Hindlimb muscle (tissue), 1 donor: ENCODE measurements at regions not wholly inside any gene's neighbourhood (a gene's known extent, or its start where the extent isn't known, plus 50 kb on each side); places are given as distances from the start of the nearest gene placed in this dataset.

ENCODE experiments used
- DNase-seq: peaks from one replicate; pipeline ENCODE4 v3.0.0-alpha.2; 2013

- peak; percentile 61 for DNase-seq
These were observed 77.6 kb downstream of the PCDH1 start for GRCh38 chr5:141800617-141801016.

GRCh38 chr5:141799507-141800167 lies 78.6 kb downstream of the PCDH1 start:
- no peak for DNase-seq

GRCh38 chr5:141797425-141797824 lies 80.8 kb downstream of the PCDH1 start:
- DNase-seq: no peak

GRCh38 chr5:141795421-141795820 lies 82.8 kb downstream of the PCDH1 start:
- DNase-seq: no peak

GRCh38 chr5:141793881-141794280 lies 84.3 kb downstream of the PCDH1 start:
- DNase-seq: no peak

- no peak for DNase-seq
These were observed 84.8 kb downstream of the PCDH1 start for GRCh38 chr5:141793403-141793802.

- DNase-seq: no peak
These were observed 87.6 kb downstream of the PCDH1 start for GRCh38 chr5:141790630-141791029.

- DNase-seq: no peak
These were observed 88.9 kb downstream of the PCDH1 start for GRCh38 chr5:141789330-141789729.

- no peak for DNase-seq
These were observed 89.8 kb downstream of the PCDH1 start for GRCh38 chr5:141788296-141788970.

- no peak for DNase-seq
These were observed 90.8 kb downstream of the PCDH1 start for GRCh38 chr5:141787376-141787775.

- DNase-seq: no peak
These were observed 91.5 kb downstream of the PCDH1 start for GRCh38 chr5:141786700-141787099.

- no peak for DNase-seq
These were observed 92.5 kb downstream of the PCDH1 start for GRCh38 chr5:141785711-141786110.

GRCh38 chr5:141785135-141785534 lies 93.1 kb downstream of the PCDH1 start:
- DNase-seq: no peak

GRCh38 chr5:141784529-141784928 lies 93.7 kb downstream of the PCDH1 start:
- DNase-seq: no peak

GRCh38 chr5:141783947-141784296 lies 94.3 kb downstream of the PCDH1 start:
- DNase-seq: no peak

- DNase-seq: no peak
These were observed 94.9 kb downstream of the PCDH1 start for GRCh38 chr5:141783005-141783946.

- DNase-seq: no peak
These were observed 96.3 kb downstream of the PCDH1 start for GRCh38 chr5:141781910-141782309.

- no peak for DNase-seq
These were observed 97.0 kb downstream of the PCDH1 start for GRCh38 chr5:141780952-141781781.

GRCh38 chr5:141780240-141780951 lies 97.8 kb downstream of the PCDH1 start:
- DNase-seq: no peak

- peak; percentile 64 for DNase-seq
These were observed 97.5 kb upstream of the ARAP3 start for GRCh38 chr5:141779503-141779973.

GRCh38 chr5:141778683-141779082 lies 96.7 kb upstream of the ARAP3 start:
- DNase-seq: no peak

- no peak for DNase-seq
These were observed 96.2 kb upstream of the ARAP3 start for GRCh38 chr5:141778206-141778605.
